Stimulated activated CD4-positive, alpha-beta T cell treated with anti-CD3 and anti-CD28 coated beads, Interleukin-2, amount 100 ng/mL, for 24 hours (primary cell): ENCODE measurements at regions not wholly inside any gene's neighbourhood (a gene's known extent, or its start where the extent isn't known, plus 50 kb on each side); places are given as distances from the start of the nearest gene placed in this dataset.

ENCODE experiments used
- DNase-seq, 2 donors: peaks; one replicate each; pipeline ENCODE4 v3.0.0-alpha.2; 2020

GRCh38 chr1:34415140-34415539 is 238.4 kb downstream of the C1orf94 start:
- no peak for DNase-seq

GRCh38 chr1:34418166-34418565 is 241.5 kb downstream of the C1orf94 start:
- DNase-seq, result no peak

GRCh38 chr1:34419663-34420136 is 243.0 kb downstream of the C1orf94 start:
- no peak for DNase-seq

GRCh38 chr1:34425046-34425445 is 248.3 kb downstream of the C1orf94 start:
- no peak for DNase-seq

- DNase-seq, result no peak
Observed at GRCh38 chr1:34425785-34426184, 249.1 kb downstream of the C1orf94 start.

- DNase-seq, result no peak
Observed at GRCh38 chr1:34426325-34426896, 249.7 kb downstream of the C1orf94 start.

- no peak for DNase-seq
Observed at GRCh38 chr1:34427170-34427569, 250.5 kb downstream of the C1orf94 start.

- no peak for DNase-seq
Observed at GRCh38 chr1:34433099-34433498, 256.4 kb downstream of the C1orf94 start.

- DNase-seq, result no peak
Observed at GRCh38 chr1:34436836-34437235, 260.1 kb downstream of the C1orf94 start.

- DNase-seq, result no peak
Observed at GRCh38 chr1:34441259-34442069, 264.8 kb downstream of the C1orf94 start.

- no peak for DNase-seq
Observed at GRCh38 chr1:34444516-34444915, 267.8 kb downstream of the C1orf94 start.

- no peak for DNase-seq
Observed at GRCh38 chr1:34450325-34450724, 273.6 kb downstream of the C1orf94 start.

GRCh38 chr1:34452451-34452850 is 275.7 kb downstream of the C1orf94 start:
- DNase-seq, result no peak

GRCh38 chr1:34455121-34455520 is 278.4 kb downstream of the C1orf94 start:
- DNase-seq, result no peak

- DNase-seq, result peak; percentile 54 to 65
Observed at GRCh38 chr1:34460193-34460592, 283.5 kb downstream of the C1orf94 start.

- no peak for DNase-seq
Observed at GRCh38 chr1:34470401-34470800, 284.4 kb upstream of the GJB5 start.

- no peak for DNase-seq
Observed at GRCh38 chr1:34474566-34474965, 280.3 kb upstream of the GJB5 start.

GRCh38 chr1:34476371-34476770 is 278.5 kb upstream of the GJB5 start:
- DNase-seq, result no peak

GRCh38 chr1:34477632-34478141 is 277.2 kb upstream of the GJB5 start:
- DNase-seq, result no peak

GRCh38 chr1:34478515-34479076 is 276.3 kb upstream of the GJB5 start:
- no peak for DNase-seq

GRCh38 chr1:34479731-34480130 is 275.1 kb upstream of the GJB5 start:
- no peak for DNase-seq

GRCh38 chr1:34488080-34488708 is 266.7 kb upstream of the GJB5 start:
- no peak for DNase-seq

- peak in 1 of 2 donors; percentile 21 for DNase-seq
Observed at GRCh38 chr1:34500451-34500850, 254.4 kb upstream of the GJB5 start.
